KMS-11 (cell line): ENCODE measurements at regions not wholly inside any gene's neighbourhood (a gene's known extent, or its start where the extent isn't known, plus 50 kb on each side); places are given as distances from the start of the nearest gene placed in this dataset.

ENCODE experiments used
- H2AFZ ChIP-seq: fragments of 200-600 bp; sonication (generic); 2 replicates; pipeline ENCODE4 v1.6.1; 2016; ENCODE audit warnings: antibody characterized with exemption, mixed run types, low read depth
- H3K27ac ChIP-seq: fragments of 200-600 bp; sonication (generic); 2 replicates; pipeline ENCODE4 v1.6.1; 2016; ENCODE audit warnings: mild to moderate bottlenecking, mixed run types
- H3K27me3 ChIP-seq: fragments of 200-600 bp; sonication (generic); 2 replicates; pipeline ENCODE4 v1.6.1; 2017; ENCODE audit warnings: mild to moderate bottlenecking, low read depth, mixed run types, moderate library complexity; ENCODE audit not compliant: insufficient read depth
- H3K36me3 ChIP-seq: fragments of 200-600 bp; sonication (generic); 2 replicates; pipeline ENCODE4 v1.6.1; 2017; ENCODE audit warnings: mild to moderate bottlenecking, mixed run types; ENCODE audit not compliant: insufficient read depth
- H3K4me1 ChIP-seq: fragments of 200-600 bp; sonication (generic); 2 replicates; pipeline ENCODE4 v1.6.1; 2016; ENCODE audit warnings: mild to moderate bottlenecking, low read depth, mixed run types; ENCODE audit not compliant: poor library complexity, severe bottlenecking
- H3K4me2 ChIP-seq: fragments of 200-600 bp; sonication (generic); 2 replicates; pipeline ENCODE4 v1.7.0; 2016; ENCODE audit warnings: mild to moderate bottlenecking, mixed run types
- H3K4me3 ChIP-seq: fragments of 200-600 bp; sonication (generic); IDR thresholded peaks from 2 replicates; pipeline ENCODE4 v1.6.1; 2017; ENCODE audit warnings: low read depth, low read length, mixed read lengths; ENCODE audit not compliant: insufficient read depth
- H3K79me2 ChIP-seq: fragments of 200-600 bp; sonication (generic); 2 replicates; pipeline ENCODE4 v1.6.1; 2016; ENCODE audit warnings: low read depth, mixed run types; ENCODE audit not compliant: insufficient read depth
- H3K9ac ChIP-seq: fragments of 200-600 bp; sonication (generic); 2 replicates; pipeline ENCODE4 v1.6.1; 2016; ENCODE audit warnings: mild to moderate bottlenecking, mixed run types
- H4K20me1 ChIP-seq: fragments of 200-600 bp; sonication (generic); 2 replicates; pipeline ENCODE4 v1.6.1; 2016; ENCODE audit warnings: mild to moderate bottlenecking, mixed run types; ENCODE audit not compliant: insufficient read depth
- CTCF ChIP-seq: fragments of 200-600 bp; sonication (generic); conservative IDR thresholded peaks from 2 replicates; pipeline ENCODE4 v1.6.1; 2017; ENCODE audit warnings: low read depth, mild to moderate bottlenecking, antibody characterized with exemption, low read length, moderate library complexity, mixed read lengths

- Histone ChIP-seq H3K27me3 (no peaks in the 10 kb centered on the region), H3K79me2 (no peaks in the 10 kb centered on the region), H3K4me2 (no peak overlapping the region), H4K20me1 (no peaks in the 10 kb centered on the region), H3K27ac (no peak overlapping the region), H3K36me3 (no peaks in the 10 kb centered on the region), H2AFZ (no peak overlapping the region), H3K4me3 (no peak overlapping the region), H3K9ac (no peak overlapping the region), H3K4me1 (no peaks in the 10 kb centered on the region)
- no peak for TF ChIP-seq CTCF
Observed at GRCh38 chr12:118607831-118608230, 231.5 kb downstream of the SUDS3 start.

- no peaks in the 10 kb centered on the region for H3K36me3 ChIP-seq
- H3K27me3 ChIP-seq = no peaks in the 10 kb centered on the region
- no peaks in the 10 kb centered on the region for H3K79me2 ChIP-seq
- H3K4me2 ChIP-seq = no peak overlapping the region
- TF ChIP-seq CTCF = no peak
- no peak overlapping the region for H3K4me3 ChIP-seq
- H4K20me1 ChIP-seq = no peaks in the 10 kb centered on the region
- H2AFZ ChIP-seq = no peak overlapping the region
- no peak overlapping the region for H3K27ac ChIP-seq
- no peaks in the 10 kb centered on the region for H3K4me1 ChIP-seq
- H3K9ac ChIP-seq = no peak overlapping the region
Observed at GRCh38 chr12:118608770-118609344, 232.5 kb downstream of the SUDS3 start.

- no peaks in the 10 kb centered on the region for H3K79me2 ChIP-seq
- no peak overlapping the region for H3K4me2 ChIP-seq
- no peak overlapping the region for H3K4me3 ChIP-seq
- no peak overlapping the region for H3K27ac ChIP-seq
- H3K27me3 ChIP-seq = no peaks in the 10 kb centered on the region
- H2AFZ ChIP-seq = no peak overlapping the region
- TF ChIP-seq CTCF = no peak
- H3K36me3 ChIP-seq = no peaks in the 10 kb centered on the region
- H3K4me1 ChIP-seq = no peaks in the 10 kb centered on the region
- H4K20me1 ChIP-seq = no peaks in the 10 kb centered on the region
- no peak overlapping the region for H3K9ac ChIP-seq
Observed at GRCh38 chr12:118611295-118611694, 234.9 kb downstream of the SUDS3 start.

GRCh38 chr12:118611770-118612169 is 235.4 kb downstream of the SUDS3 start:
- H3K27ac ChIP-seq = no peak overlapping the region
- no peaks in the 10 kb centered on the region for H3K79me2 ChIP-seq
- no peaks in the 10 kb centered on the region for H3K4me1 ChIP-seq
- no peak overlapping the region for H3K9ac ChIP-seq
- no peak overlapping the region for H3K4me3 ChIP-seq
- H3K27me3 ChIP-seq = no peaks in the 10 kb centered on the region
- TF ChIP-seq CTCF = no peak
- no peak overlapping the region for H2AFZ ChIP-seq
- H3K4me2 ChIP-seq = no peak overlapping the region
- H3K36me3 ChIP-seq = no peaks in the 10 kb centered on the region
- H4K20me1 ChIP-seq = no peaks in the 10 kb centered on the region
